Head of caudate nucleus (tissue), 42 donors: ENCODE measurements at regions not wholly inside any gene's neighbourhood (a gene's known extent, or its start where the extent isn't known, plus 50 kb on each side); places are given as distances from the start of the nearest gene placed in this dataset.

ENCODE experiments used
- DNase-seq, 42 donors: peaks; one replicate each; pipeline versions ENCODE4 v3.0.0 to v3.0.0-alpha.2; 2020 to 2021; ENCODE audit warnings: mixed read lengths in 7 of 42
- intact Hi-C: fragments of 100-400 bp; cut with DNase I; formaldehyde crosslinking; loops from one replicate; pipeline ENCODE4 v1.15.0; 2022

DNA sequence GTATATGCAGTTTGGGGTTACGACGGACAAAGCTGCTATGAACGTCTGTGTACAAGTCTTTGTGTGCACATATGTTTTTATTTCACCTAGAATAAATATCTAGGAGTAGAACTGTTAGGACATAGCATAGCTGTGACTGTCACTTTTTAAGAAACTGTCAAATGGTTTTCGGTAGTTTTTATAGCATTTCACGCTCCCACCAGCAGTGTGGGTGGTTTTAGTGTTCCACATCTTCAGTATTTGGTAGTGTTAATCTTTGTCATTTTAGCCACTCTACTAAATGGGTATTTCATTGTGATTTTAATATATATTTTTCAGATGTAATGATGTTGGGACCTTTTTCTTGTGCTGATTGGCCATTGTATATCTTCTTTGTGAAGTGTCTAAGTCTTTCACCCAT, 109.1 kb upstream of the BCAT1 start:
- intact Hi-C loops = no loop called here
- DNase-seq = peak in 2 of 42 donors; percentile 8 to 32

DNA sequence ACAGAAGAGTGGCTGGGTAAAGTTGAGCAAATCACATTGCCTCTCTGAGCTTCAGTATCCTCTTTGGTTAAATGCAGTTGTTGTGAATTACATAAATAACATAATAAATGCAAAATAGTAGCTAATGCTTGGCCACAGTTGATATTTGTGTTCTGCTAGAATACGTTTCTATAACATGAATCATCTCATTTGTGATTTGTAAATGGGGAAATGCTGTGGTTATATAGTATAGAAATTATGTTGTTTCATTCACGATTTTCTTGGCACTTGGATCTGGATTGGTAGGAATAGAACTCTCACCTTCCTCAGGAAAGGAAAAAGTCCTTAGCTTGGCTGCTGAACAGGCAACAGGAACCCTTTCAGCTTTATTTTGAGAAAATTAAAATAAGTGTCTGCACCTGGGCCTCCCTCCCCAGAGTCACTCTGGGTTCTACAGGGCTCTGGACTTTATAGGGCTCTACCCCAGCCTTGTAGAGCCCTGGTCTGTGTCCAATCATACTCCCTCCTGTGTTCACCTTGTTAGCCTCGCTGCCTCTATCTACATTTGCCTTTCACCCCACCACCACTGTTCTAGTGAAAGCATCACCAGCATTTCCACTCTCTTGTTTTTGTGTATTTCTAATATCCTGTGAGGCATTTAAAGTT, 107.7 kb upstream of the BCAT1 start:
- intact Hi-C loops = no loop called here
- no peak for DNase-seq

GRCh38 chr12:25056011-25056410, 107.1 kb upstream of the BCAT1 start:
- DNase-seq = no peak
- intact Hi-C loops = no loop called here

GRCh38 chr12:25054783-25055144, 105.9 kb upstream of the BCAT1 start:
- no peak for DNase-seq
- intact Hi-C loops = no loop called here

DNA sequence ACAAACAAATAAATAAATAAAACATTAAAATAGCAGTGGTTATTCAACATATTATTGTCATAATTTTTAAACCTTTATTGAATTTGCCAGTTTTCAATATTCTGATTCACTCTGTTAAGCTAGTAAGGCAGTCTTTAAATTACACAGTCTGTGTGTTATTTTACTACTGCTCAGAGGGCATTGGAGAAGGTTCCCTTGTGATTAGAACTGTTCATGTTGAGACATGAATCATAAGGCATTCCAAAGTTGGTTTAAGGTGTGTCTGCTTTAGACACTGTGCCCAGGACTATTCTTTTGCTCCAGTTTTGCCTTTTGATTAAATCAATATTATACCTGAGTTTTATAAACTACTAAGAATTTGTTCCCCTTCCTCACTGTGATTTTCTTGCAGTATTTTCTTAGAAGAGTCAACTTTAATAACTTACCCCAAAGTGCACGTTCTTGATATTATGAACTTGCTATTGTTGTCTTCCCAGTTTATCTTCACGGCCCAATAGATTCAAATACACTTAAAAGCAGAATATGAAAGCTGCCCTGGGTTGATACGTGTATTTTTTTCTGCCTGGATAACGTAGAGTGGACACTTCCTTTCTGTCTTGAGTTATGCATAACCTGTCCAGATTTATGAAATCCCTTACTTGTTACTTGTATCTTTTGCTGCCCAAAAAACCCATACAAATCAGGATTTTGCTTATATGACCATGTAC, 105.3 kb upstream of the BCAT1 start:
- no peak for DNase-seq

GRCh38 chr12:25052914-25053211, 104.0 kb upstream of the BCAT1 start:
- intact Hi-C loops = no loop called here
- no peak for DNase-seq

More for the DNA sequence above, 105.3 kb upstream of the BCAT1 start:
- intact Hi-C loops = no loop called here

- peak in 11 of 42 donors; percentile 6 to 48 (median 25) for DNase-seq
- intact Hi-C loops = no loop called here
Observed at GRCh38 chr12:25052196-25052913, 103.5 kb upstream of the BCAT1 start.

GRCh38 chr12:25051656-25052195, 102.8 kb upstream of the BCAT1 start:
- intact Hi-C loops = no loop called here
- no peak for DNase-seq

- intact Hi-C loops = no loop called here
- no peak for DNase-seq
Observed at GRCh38 chr12:25051171-25051570, 102.3 kb upstream of the BCAT1 start.

DNA sequence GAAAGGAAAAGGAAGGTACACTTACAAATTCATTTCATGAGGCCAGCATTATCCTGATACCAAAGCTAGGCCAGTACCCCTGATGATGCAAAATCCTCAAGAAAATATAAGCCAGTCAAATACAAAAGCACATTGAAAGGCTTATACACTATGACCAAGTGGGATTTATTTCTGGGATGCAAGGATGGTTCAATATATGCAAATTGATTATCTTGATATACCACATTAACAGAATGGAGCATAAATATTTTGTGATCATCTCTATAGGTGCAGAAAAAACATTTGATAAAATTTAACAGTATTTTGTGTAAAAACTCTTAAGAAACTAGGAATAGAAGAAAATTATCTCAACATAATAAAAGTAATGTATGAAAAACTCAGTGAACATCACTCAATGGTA, 97.0 kb upstream of the BCAT1 start:
- intact Hi-C loops = no loop called here

GRCh38 chr12:25041006-25041741, 92.3 kb upstream of the BCAT1 start:
- DNase-seq = no peak
- intact Hi-C loops = no loop called here

More for the DNA sequence above, 97.0 kb upstream of the BCAT1 start:
- no peak for DNase-seq

- intact Hi-C loops = no loop called here
- no peak for DNase-seq
Observed at GRCh38 chr12:25040593-25040992, 91.7 kb upstream of the BCAT1 start.

DNA sequence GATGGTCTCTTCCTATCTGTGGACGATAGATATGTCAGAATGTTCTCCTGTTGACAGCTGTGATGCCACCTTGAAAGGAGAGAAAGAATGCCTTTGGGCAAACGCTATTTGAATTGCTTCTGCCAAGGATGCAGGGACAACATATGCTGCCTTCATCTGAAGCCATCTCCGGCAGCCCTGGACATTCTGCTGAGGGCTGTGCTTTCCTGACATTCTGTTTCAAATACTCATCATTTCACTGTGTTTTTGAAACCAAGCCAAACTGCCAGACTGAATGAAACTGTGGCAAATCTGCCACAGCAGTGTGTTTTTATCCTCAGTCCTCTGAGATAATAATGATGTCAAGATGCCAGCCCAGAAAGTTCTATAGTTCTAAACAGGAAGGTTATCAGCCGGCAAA, 85.8 kb upstream of the BCAT1 start:
- intact Hi-C loops = no loop called here

GRCh38 chr12:25025951-25026490, 77.1 kb upstream of the BCAT1 start:
- intact Hi-C loops = no loop called here
- DNase-seq = no peak

More for the DNA sequence above, 85.8 kb upstream of the BCAT1 start:
- no peak for DNase-seq

DNA sequence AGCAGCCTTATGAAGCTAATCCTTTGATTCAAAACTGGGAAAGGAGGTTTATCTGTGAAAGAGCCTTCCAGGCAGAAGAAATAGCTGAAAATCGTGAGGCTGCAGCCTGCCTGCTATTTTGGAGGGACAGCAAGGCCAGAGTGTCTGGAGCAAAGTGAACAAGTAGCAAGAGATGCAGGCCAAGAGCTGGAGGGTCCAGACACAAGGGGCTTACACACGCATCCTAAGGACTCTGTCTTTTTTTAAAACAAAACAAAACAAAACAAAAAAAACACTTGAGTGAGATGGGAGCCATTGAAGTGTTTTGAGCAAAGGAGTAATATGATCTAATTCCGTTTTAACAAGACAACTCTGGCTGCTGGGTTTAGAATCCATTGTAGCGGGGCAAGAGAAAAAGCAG, 76.4 kb upstream of the BCAT1 start:
- intact Hi-C loops = no loop called here
- no peak for DNase-seq

- no peak for DNase-seq
- intact Hi-C loops = no loop called here
Observed at GRCh38 chr12:25023808-25024207, 74.9 kb upstream of the BCAT1 start.

GRCh38 chr12:25020621-25021243, 71.8 kb upstream of the BCAT1 start:
- intact Hi-C loops = no loop called here
- no peak for DNase-seq

DNA sequence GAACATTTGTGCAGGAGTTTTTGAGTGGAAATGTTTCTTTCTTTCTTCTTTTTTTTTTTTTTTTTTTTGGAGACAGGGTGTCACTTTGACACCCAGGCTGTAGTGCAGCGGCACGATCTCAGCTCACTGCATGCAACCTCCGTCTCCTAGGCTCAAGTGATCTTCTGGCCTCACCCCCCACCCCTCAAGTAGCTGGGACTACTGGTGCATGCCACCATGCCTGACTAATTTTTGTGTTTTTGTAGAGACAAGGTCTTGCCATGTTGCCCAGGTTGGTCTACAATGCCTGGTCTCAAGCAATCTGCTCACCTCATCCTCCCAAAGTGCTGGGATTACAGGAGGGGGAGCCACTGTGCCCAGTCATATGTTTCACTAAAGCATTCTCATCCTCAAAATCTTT, 69.2 kb upstream of the BCAT1 start:
- intact Hi-C loops = no loop called here
- no peak for DNase-seq

DNA sequence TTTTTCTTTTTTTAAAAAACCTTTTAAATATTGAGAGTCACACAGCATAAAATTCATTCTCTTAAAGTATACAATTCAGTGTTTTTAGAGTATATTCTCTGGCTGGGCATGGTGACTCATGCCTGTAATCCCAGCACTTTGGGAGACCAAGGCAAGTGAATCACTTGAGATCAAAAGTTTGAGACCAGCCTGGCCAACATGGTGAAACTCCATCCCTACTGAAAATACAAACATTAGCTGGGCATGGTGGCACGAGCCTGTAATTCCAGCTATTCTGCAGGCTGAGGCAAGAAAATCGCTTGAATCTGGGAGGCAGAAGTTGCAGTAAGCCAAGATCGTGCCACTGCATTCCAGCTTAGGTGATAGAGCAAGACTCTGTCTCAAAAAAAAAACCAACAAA, 68.4 kb upstream of the BCAT1 start:
- intact Hi-C loops = no loop called here
- DNase-seq = no peak
